ENCODE measurements at regions not wholly inside any gene's neighbourhood (a gene's known extent, or its start where the extent isn't known, plus 50 kb on each side); places are given as distances from the start of the nearest gene placed in this dataset.

GRCh38 chr13:62556978-62557377 lies 1141.3 kb upstream of the PCDH20 start:
- H3K9me3 Mint-ChIP-seq: no peaks in the 10 kb centered on the region; a peak in 1 of 5 replicates

More at GRCh38 chr13:62556978-62557377, 1141.3 kb upstream of the PCDH20 start:
- Histone ChIP-seq H3K4me2 (ENCODE audit: insufficient read depth, insufficient read length, low read length) (no peak overlapping the region), H3K9ac (ENCODE audit: extremely low read depth, insufficient read length, low read length) (no peak overlapping the region), H2BK20ac (ENCODE audit: low read depth, low read length, poor library complexity, severe bottlenecking) (no peak overlapping the region), H3K9me3 (ENCODE audit: control insufficient read depth, low read depth, low read length) (no peaks in the 10 kb centered on the region), H3K27me3 (ENCODE audit: insufficient read depth, low read length) (no peaks in the 10 kb centered on the region), H3K18ac (ENCODE audit: insufficient read length, low read depth, low read length) (no peak overlapping the region), H4K8ac (replicated peaks; ENCODE audit: insufficient read length, low read depth, low read length) (no peak overlapping the region), H2BK5ac (ENCODE audit: insufficient read length, low read length) (no peak overlapping the region), H4K5ac (ENCODE audit: insufficient read length, low read depth, low read length) (no peak overlapping the region), H2AFZ (ENCODE audit: low read length) (no peak overlapping the region), H3K23me2 (ENCODE audit: insufficient read length, low read depth, low read length, poor library complexity, severe bottlenecking) (no peaks in the 10 kb centered on the region), H2AK5ac (ENCODE audit: insufficient read length, low read length) (no peak overlapping the region), H3K79me2 (ENCODE audit: insufficient read depth, low read length) (no peaks in the 10 kb centered on the region), H2BK12ac (ENCODE audit: insufficient read length, low read depth, low read length) (no peak overlapping the region), H3T11ph (ENCODE audit: low read length) (no peak overlapping the region), H3K14ac (ENCODE audit: insufficient read depth, low read length) (no peak overlapping the region), H3K56ac (ENCODE audit: insufficient read length, low read depth, low read length) (no peak overlapping the region), H2BK15ac (ENCODE audit: low read depth, low read length) (no peak overlapping the region), H4K91ac (ENCODE audit: insufficient read length, low read depth, low read length) (no peak overlapping the region), H3K23ac (ENCODE audit: insufficient read length, low read depth, low read length) (no peak overlapping the region), H3K79me1 (ENCODE audit: insufficient read depth, low read depth, low read length, poor library complexity, severe bottlenecking) (no peaks in the 10 kb centered on the region), H2BK120ac (ENCODE audit: low read depth, low read length, poor library complexity, severe bottlenecking) (no peak overlapping the region), H3K27ac (ENCODE audit: insufficient read length, low read depth, low read length) (no peak overlapping the region), H4K20me1 (ENCODE audit: control insufficient read depth, insufficient read depth, insufficient read length) (no peaks in the 10 kb centered on the region), H3K4ac (ENCODE audit: low read depth, low read length) (no peak overlapping the region), H3K4me1 (ENCODE audit: insufficient read depth, low read length) (no peaks in the 10 kb centered on the region)
- H3K36me3 Mint-ChIP-seq (ENCODE audit: insufficient read depth in 1 of 3, low read depth in 3 of 3): no peaks in the 10 kb centered on the region
- DNase-seq: no peak
- H3K27me3 Mint-ChIP-seq (ENCODE audit: low read depth): no peaks in the 10 kb centered on the region
- H3K4me1 Mint-ChIP-seq: no peaks in the 10 kb centered on the region
- no peak overlapping the region for H3K27ac Mint-ChIP-seq
- H3K4me3 Mint-ChIP-seq: no peak overlapping the region
- 100% methylated on average over 1 of the region's 1 CpG for WGBS (ENCODE audit: extremely low coverage, insufficient read length, low lambda C conversion rate)
- no peak for TF ChIP-seq CTCF (conservative IDR thresholded peaks at IDR 0.05)
